Stimulated activated memory B cell treated with anti-CD40 and anti-IgM and Interleukin-4, amounts not matched to agents 10 μg/mL and 1 μg/mL and 100 μg/mL, for 72 hours (primary cell): ENCODE measurements at regions not wholly inside any gene's neighbourhood (a gene's known extent, or its start where the extent isn't known, plus 50 kb on each side); places are given as distances from the start of the nearest gene placed in this dataset.

ENCODE experiments used
- ATAC-seq: fragments of 150-1000 bp; cut with Tn5 transposase; 2 replicates; pipeline ENCODE4 v1.10.0; 2021
- H3K27ac Mint-ChIP-seq: one replicate; pipeline ENCODE4 v1.8.0; 2022; ENCODE audit warnings: mild to moderate bottlenecking, mixed read lengths
- H3K27me3 Mint-ChIP-seq: one replicate; pipeline ENCODE4 v1.8.0; 2022; ENCODE audit warnings: mixed read lengths
- H3K36me3 Mint-ChIP-seq: one replicate; pipeline ENCODE4 v1.8.0; 2022; ENCODE audit warnings: mixed read lengths
- H3K4me1 Mint-ChIP-seq: one replicate; pipeline ENCODE4 v1.8.0; 2022; ENCODE audit warnings: mixed read lengths
- H3K4me3 Mint-ChIP-seq: one replicate; pipeline ENCODE4 v1.8.0; 2022; ENCODE audit warnings: mild to moderate bottlenecking, moderate library complexity, mixed read lengths
- H3K9me3 Mint-ChIP-seq: one replicate; pipeline ENCODE4 v1.8.0; 2022; ENCODE audit warnings: mixed read lengths

- H3K9me3 Mint-ChIP-seq: peaks cover 7% of the 10 kb centered on the region
- no peaks in the 10 kb centered on the region for H3K36me3 Mint-ChIP-seq
- no peak for ATAC-seq
- H3K27ac Mint-ChIP-seq: no peak overlapping the region
- no peaks in the 10 kb centered on the region for H3K27me3 Mint-ChIP-seq
- no peaks in the 10 kb centered on the region for H3K4me1 Mint-ChIP-seq
- no peak overlapping the region for H3K4me3 Mint-ChIP-seq
Observed at GRCh38 chr2:221671515-221671914, 99.4 kb upstream of the EPHA4 start.

GRCh38 chr2:221662689-221663391 is 90.7 kb upstream of the EPHA4 start:
- Mint-ChIP-seq H3K9me3 (peaks cover 4% of the 10 kb centered on the region), H3K36me3 (no peaks in the 10 kb centered on the region), H3K4me1 (no peaks in the 10 kb centered on the region), H3K27me3 (no peaks in the 10 kb centered on the region), H3K4me3 (no peak overlapping the region), H3K27ac (no peak overlapping the region)
- ATAC-seq: no peak

DNA sequence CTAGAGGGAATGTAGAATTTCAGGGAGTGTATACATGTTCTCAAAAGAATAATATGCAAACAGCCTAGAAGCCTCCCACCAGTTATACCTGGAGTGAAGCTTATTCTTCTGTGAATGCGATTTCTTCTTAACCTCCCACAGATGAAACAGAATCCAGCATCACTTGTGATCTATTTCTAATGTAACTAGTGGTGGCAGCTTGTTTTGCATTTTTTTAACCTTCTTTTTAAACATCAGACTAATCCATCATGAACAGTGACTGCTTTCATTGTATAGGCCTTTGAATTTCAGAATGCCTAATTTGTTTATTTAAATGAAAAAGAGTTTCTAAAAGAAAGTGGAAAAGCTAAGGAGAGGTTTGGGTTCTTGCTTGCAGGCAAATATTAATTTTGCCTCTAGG is 85.7 kb upstream of the EPHA4 start:
- Mint-ChIP-seq H3K4me1 (no peaks in the 10 kb centered on the region), H3K27me3 (no peaks in the 10 kb centered on the region), H3K4me3 (no peak overlapping the region), H3K9me3 (no peaks in the 10 kb centered on the region), H3K27ac (no peak overlapping the region), H3K36me3 (no peaks in the 10 kb centered on the region)
- no peak for ATAC-seq

GRCh38 chr2:221655300-221655699 is 83.2 kb upstream of the EPHA4 start:
- no peaks in the 10 kb centered on the region for H3K36me3 Mint-ChIP-seq
- no peak overlapping the region for H3K4me3 Mint-ChIP-seq
- no peak for ATAC-seq
- H3K27me3 Mint-ChIP-seq: no peaks in the 10 kb centered on the region
- no peaks in the 10 kb centered on the region for H3K4me1 Mint-ChIP-seq
- H3K9me3 Mint-ChIP-seq: no peaks in the 10 kb centered on the region
- H3K27ac Mint-ChIP-seq: no peak overlapping the region

- H3K4me3 Mint-ChIP-seq: no peak overlapping the region
- no peak for ATAC-seq
- no peaks in the 10 kb centered on the region for H3K4me1 Mint-ChIP-seq
- H3K36me3 Mint-ChIP-seq: no peaks in the 10 kb centered on the region
- H3K9me3 Mint-ChIP-seq: no peaks in the 10 kb centered on the region
- H3K27me3 Mint-ChIP-seq: no peaks in the 10 kb centered on the region
- no peak overlapping the region for H3K27ac Mint-ChIP-seq
Observed at GRCh38 chr2:221653182-221653581, 81.1 kb upstream of the EPHA4 start.

DNA sequence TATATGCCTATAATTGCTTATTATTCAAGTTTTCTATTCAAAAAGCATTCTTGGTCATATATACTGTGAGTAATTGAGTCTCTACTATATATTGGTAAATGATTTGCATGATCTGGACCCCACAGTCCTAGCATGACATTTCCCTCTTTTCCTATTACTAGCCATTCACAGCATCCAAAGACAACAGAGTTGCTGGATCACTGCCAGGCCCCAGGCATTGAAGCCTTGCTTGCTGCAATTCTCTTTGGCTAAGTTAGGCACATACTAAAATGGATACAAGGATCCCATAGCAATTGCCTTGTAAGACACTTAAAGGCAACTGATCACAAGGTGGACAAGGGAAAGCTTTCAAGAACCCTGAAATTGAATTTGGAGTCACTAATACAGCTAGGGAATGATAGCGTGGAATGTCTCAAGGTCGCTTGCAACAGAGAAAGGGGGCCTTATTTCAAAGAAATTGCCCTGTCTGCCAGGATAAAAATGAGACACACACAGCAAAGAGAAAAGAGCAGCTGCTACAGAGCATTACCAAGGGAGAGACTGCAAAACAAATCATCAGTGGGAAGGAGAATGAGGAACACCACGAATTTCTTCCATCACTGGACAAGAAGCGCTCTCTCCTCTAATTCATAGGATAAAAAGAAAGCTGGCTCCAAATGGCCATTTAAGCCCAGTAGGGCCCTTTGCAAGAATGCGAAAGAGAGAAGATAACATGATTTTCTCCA is 77.1 kb upstream of the EPHA4 start:
- H3K4me3 Mint-ChIP-seq: no peak overlapping the region
- H3K36me3 Mint-ChIP-seq: no peaks in the 10 kb centered on the region
- no peak for ATAC-seq
- peaks cover 3% of the 10 kb centered on the region for H3K9me3 Mint-ChIP-seq
- H3K27ac Mint-ChIP-seq: no peak overlapping the region
- no peaks in the 10 kb centered on the region for H3K27me3 Mint-ChIP-seq
- no peaks in the 10 kb centered on the region for H3K4me1 Mint-ChIP-seq

DNA sequence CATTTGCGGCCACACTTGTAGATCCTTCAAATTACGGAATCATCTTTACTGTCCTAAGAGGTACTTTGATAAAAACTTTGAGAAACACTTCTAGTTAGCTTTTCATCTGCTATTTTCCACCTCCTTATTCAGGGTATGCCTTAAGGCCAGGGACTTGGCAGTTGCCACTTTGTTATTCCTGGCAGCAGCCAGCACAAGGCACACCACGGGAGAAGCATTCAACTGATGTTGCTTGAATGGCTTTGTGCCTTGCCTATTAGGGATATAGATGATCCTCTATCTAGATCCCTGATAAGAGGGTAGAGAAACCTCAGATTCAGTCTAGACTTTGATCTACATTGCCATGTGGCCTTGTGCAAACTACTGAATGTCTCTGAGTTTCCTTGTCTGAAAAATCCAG is 70.3 kb upstream of the EPHA4 start:
- no peaks in the 10 kb centered on the region for H3K36me3 Mint-ChIP-seq
- no peak for ATAC-seq
- H3K4me3 Mint-ChIP-seq: no peak overlapping the region
- H3K27ac Mint-ChIP-seq: no peak overlapping the region
- no peaks in the 10 kb centered on the region for H3K27me3 Mint-ChIP-seq
- H3K9me3 Mint-ChIP-seq: peaks cover 7% of the 10 kb centered on the region
- no peaks in the 10 kb centered on the region for H3K4me1 Mint-ChIP-seq

DNA sequence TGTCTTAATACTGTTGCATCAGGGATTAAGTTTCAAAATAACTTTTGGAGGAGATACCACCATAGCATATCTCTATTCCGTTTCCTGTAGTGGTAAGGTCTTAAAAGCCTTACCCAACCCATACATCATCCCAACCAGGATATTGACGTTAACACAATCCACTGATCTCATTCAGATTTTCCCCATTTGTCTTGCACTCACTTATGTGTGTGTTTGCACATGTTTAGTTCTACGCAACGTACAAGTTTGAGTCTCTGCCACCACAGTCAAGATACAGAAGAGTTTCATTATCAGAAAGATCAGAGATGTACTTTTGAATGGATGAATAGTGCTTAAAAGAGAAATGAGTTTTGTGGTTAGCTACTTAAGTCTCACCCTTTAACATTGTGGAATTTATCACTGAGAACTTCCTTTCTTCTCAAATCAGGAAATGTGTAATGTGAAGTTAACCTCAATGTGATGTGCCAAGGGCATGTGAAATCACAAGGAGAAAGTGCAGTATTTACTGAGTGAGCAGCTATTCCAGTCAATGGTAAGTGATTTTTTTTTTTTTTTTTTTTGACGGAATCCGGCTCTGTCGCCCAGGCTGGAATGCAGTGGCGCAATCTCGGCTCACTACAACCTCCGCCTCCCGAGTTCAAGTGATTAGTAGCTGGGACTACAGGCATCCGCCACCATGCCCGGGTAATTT is 69.2 kb upstream of the EPHA4 start:
- no peaks in the 10 kb centered on the region for H3K36me3 Mint-ChIP-seq
- H3K27me3 Mint-ChIP-seq: no peaks in the 10 kb centered on the region
- H3K4me1 Mint-ChIP-seq: no peaks in the 10 kb centered on the region
- no peak overlapping the region for H3K27ac Mint-ChIP-seq
- no peak for ATAC-seq
- no peak overlapping the region for H3K4me3 Mint-ChIP-seq
- peaks cover 6% of the 10 kb centered on the region for H3K9me3 Mint-ChIP-seq

DNA sequence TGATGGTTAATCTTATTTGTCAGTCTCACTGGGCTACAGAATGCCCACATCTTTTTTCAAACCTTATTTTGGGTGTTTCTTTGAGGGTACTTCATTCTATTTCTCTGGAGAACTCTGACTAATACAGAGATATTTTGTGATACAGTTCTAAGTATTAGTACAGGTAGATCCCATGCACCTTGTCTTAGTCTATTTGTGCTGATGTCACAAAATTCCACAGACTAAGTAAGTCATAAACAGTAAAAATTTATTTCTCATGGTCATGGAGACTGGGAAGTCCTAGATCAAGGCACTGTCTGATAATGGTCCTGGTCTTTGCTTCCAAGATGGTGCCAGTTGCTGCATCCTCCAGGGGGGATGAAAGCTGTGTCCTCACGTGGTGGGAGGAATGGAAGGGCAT is 68.6 kb upstream of the EPHA4 start:
- Mint-ChIP-seq H3K27ac (no peak overlapping the region), H3K4me3 (no peak overlapping the region), H3K36me3 (no peaks in the 10 kb centered on the region), H3K4me1 (no peaks in the 10 kb centered on the region), H3K9me3 (peaks cover 6% of the 10 kb centered on the region), H3K27me3 (no peaks in the 10 kb centered on the region)
- ATAC-seq: no peak

GRCh38 chr2:221637851-221638250 is 65.7 kb upstream of the EPHA4 start:
- ATAC-seq: no peak
- H3K27ac Mint-ChIP-seq: no peak overlapping the region
- peaks cover 6% of the 10 kb centered on the region for H3K9me3 Mint-ChIP-seq
- H3K27me3 Mint-ChIP-seq: no peaks in the 10 kb centered on the region
- no peak overlapping the region for H3K4me3 Mint-ChIP-seq
- H3K36me3 Mint-ChIP-seq: no peaks in the 10 kb centered on the region
- no peaks in the 10 kb centered on the region for H3K4me1 Mint-ChIP-seq

DNA sequence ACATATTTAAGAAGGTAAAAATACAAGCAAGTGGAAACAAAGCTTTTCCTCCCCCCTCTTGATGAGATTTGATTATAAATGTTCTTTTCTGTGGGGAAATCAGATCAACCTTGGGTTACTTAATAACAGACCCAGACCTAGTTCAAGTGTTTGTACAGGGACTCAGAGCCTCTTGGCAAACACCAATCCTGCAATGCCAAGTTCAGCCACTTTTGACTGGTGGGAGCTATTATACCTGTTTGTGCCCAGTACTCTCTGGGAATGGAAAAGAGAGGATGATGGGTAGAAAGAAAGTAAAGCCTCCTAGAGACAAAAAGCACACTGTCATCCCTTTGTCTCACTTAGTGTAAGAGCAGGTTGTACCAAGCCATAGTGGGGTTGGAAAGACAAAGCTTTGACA is 63.8 kb upstream of the EPHA4 start:
- peaks cover 2% of the 10 kb centered on the region for H3K9me3 Mint-ChIP-seq

GRCh38 chr2:221629468-221629867 is 57.4 kb upstream of the EPHA4 start:
- H3K4me3 Mint-ChIP-seq: no peak overlapping the region
- H3K27ac Mint-ChIP-seq: no peak overlapping the region
- H3K27me3 Mint-ChIP-seq: no peaks in the 10 kb centered on the region
- no peaks in the 10 kb centered on the region for H3K36me3 Mint-ChIP-seq
- no peaks in the 10 kb centered on the region for H3K4me1 Mint-ChIP-seq
- H3K9me3 Mint-ChIP-seq: no peaks in the 10 kb centered on the region
- no peak for ATAC-seq

More for the DNA sequence above, 63.8 kb upstream of the EPHA4 start:
- Mint-ChIP-seq H3K4me1 (no peaks in the 10 kb centered on the region), H3K4me3 (no peak overlapping the region), H3K27ac (no peak overlapping the region), H3K27me3 (no peaks in the 10 kb centered on the region), H3K36me3 (no peaks in the 10 kb centered on the region)
- ATAC-seq: no peak

GRCh38 chr2:221624475-221624874 is 52.4 kb upstream of the EPHA4 start:
- no peak overlapping the region for H3K27ac Mint-ChIP-seq
- ATAC-seq: no peak
- H3K27me3 Mint-ChIP-seq: no peaks in the 10 kb centered on the region
- no peak overlapping the region for H3K4me3 Mint-ChIP-seq
- no peaks in the 10 kb centered on the region for H3K4me1 Mint-ChIP-seq
- no peaks in the 10 kb centered on the region for H3K36me3 Mint-ChIP-seq
- no peaks in the 10 kb centered on the region for H3K9me3 Mint-ChIP-seq
